Right ventricle myocardium superior (tissue), 1 donor: ENCODE measurements at regions not wholly inside any gene's neighbourhood (a gene's known extent, or its start where the extent isn't known, plus 50 kb on each side); places are given as distances from the start of the nearest gene placed in this dataset.
"Not testable (repeated sequence)": the region's sequence is repeated elsewhere in the genome, so short reads cannot be mapped to it uniquely, and the experiment has no call there.

Experiments
- ATAC-seq: fragments of 200-7000 bp; cut with Tn5 transposase; one replicate; pipeline ENCODE4 v1.9.1; 2020; ENCODE audit warnings: mild to moderate bottlenecking; ENCODE audit not compliant: poor library complexity
- DNase-seq: peaks from one replicate; pipeline ENCODE4 v3.0.0-alpha.2; 2020
- intact Hi-C: fragments of 100-400 bp; cut with DNase I; formaldehyde crosslinking; loops from one replicate; pipeline ENCODE4 v1.11.2; 2022
- donor health status: DM: no; HTN: yes; CAD: no; lungs with severe emphysema.

GRCh38 chr6:92700411-92700810 is 718.9 kb downstream of the EPHA7 start:
- ATAC-seq (no peak), DNase-seq (no peak)
- intact Hi-C loops, result no loop called here

DNA sequence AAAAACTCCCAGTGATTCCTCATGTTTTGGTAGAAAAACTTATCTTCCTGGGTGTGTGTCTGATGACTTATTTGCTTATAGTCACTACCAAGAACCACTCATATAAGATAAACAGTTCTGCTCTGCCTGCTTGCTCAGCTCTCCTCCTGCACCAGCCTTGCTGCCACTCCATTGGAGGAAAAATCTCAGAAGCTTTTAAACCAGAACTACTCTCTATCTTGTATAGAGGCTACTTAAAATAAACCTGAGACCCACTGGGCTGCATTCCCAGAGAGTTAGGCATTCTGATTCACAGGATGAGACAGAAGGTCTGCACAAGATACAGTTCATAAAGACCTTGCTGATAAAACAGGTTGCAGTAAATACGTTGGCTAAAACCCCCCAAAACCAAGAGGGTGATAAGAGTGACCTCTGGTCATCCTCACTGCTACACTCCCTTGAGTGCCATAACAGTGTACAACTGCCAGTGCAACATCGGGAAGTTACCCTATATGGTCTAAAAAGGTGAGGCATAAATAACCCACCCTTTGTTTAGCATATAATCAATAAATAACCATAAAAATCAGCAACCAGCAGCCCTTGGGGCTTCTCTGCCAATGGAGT is 728.3 kb downstream of the EPHA7 start:
- ATAC-seq (no peak), DNase-seq (no peak)
- intact Hi-C loops, result no loop called here

DNA sequence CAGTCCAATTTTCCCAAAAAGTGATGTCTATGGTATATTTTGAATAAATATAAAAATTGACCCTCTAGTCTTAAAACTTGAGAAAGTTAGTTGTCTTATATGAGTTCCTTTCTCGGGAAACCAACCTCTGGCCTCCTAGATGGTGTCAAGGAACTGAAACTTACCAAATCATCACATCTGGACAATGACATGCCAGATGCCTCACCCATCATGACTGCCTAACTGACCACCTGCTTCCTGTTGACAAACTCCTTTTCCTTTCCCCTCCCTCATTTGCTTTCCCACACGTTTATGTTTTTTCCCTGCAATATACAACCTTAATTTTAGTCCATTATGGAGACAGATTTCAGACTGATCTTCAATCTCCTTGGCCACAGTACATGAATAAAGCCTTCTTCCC is 731.0 kb downstream of the EPHA7 start:
- ATAC-seq, result peak; percentile 36
- DNase-seq, result no peak

DNA sequence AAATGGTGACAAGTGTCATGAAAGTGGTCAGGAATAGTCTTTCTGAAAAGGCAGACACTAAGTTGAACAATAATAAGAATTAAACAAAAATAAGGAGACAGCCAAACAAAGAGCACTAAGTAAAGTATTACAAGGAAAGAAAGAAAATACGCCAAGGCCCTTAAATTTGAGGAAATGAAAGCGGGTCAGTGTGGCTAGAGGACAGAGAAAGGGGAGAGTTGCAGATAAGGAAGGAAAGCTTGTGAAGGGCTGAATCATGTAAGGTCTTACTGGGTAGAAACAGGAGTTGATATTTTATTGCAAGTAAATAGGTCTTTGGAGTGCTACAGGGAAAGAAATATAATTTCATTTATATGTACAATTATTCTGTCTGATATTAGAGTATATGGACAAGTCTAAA is 732.1 kb downstream of the EPHA7 start:
- intact Hi-C loops, result no loop called here
- no peak for ATAC-seq
- no peak for DNase-seq

More for the DNA sequence above, 731.0 kb downstream of the EPHA7 start:
- intact Hi-C loops, result no loop called here

- intact Hi-C loops, result no loop called here
Measured at GRCh38 chr6:92684386-92684785, 735.0 kb downstream of the EPHA7 start.

DNA sequence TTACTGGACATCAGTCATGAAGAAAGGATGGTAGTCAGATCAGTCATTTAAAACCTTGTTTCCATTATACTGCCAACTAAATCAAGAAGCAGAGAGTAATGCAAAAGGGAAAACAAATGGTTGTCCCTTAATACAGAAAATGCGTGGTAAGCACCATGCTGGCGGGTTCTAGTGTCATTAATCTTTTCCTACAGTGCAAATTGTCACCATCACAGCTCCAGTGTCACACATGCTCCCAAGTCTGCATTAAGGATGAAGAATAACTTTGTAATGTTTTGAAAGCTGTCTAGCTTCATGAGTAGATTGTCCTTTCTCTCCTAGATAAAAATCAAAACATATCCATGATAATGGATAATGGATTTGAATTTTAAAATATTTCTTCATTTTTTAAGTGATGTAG is 735.6 kb downstream of the EPHA7 start:
- intact Hi-C loops, result no loop called here
- no peak for ATAC-seq
- no peak for DNase-seq

More at GRCh38 chr6:92684386-92684785, 735.0 kb downstream of the EPHA7 start:
- DNase-seq, result no peak
- no peak for ATAC-seq

- DNase-seq (no peak), ATAC-seq (no peak)
- intact Hi-C loops, result no loop called here
Measured at GRCh38 chr6:92682516-92683398, 736.6 kb downstream of the EPHA7 start.

- intact Hi-C loops, result no loop called here
- no peak for DNase-seq
- no peak for ATAC-seq
Measured at GRCh38 chr6:92681401-92681800, 738.0 kb downstream of the EPHA7 start.

DNA sequence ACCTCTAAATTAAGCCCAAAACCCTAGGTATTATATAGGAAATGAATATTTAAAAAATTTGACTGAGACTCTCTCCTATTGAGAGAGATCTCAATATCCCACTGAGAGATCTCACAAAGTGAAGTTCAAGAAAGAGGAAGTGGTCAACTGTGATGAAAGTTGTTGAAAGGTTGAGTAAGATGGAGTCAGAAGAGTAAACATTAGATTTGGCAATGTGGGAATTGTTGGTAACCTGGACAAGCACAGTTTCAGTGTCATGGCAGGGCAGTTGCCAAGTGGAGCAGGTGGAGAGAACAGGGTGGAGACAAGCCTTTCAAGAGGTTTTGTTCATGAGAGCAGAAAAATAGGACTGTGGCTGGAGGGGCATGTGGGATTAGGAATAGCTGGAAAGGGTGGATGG is 747.9 kb downstream of the EPHA7 start:
- peak; percentile 29 for DNase-seq
- ATAC-seq, intact Hi-C loops: not testable (repeated sequence)

- peak; percentile 58 for ATAC-seq
- intact Hi-C loops, result no loop called here
- no peak for DNase-seq
Measured at GRCh38 chr6:92667843-92668242, 751.5 kb downstream of the EPHA7 start.

DNA sequence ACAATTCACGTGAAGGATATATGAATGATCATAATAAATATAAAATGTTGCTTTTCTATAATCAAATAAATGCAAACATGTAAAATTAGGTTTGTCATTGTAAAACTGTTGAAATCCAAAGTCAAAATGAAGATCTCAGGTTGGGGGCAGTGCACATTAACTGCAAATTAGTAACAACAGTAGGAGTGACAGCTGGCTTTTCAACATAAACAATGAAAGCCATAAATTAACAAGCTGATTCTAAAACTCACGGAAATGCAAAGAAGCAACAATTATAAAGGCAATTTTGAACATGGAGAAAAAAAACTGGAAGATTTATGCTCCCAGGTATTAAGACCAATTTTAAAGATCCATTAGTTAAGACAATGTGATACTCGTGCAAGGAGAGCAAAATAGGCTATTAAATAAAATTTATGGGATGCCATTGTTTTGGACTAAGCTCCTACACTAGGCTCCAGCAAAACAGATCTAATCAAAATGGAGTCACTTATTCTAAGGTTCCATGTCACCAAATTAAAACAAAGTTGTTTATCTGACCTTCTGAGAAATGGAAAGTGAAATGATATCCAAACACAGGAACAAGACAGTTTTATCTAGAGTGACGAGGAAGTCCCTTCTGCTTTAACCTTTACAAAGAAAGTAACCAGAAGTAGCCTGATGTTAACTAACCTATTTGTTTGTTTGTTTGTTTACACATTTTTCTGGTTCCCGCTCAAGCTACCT is 770.8 kb downstream of the EPHA7 start:
- intact Hi-C loops, result no loop called here
- ATAC-seq, result no peak
- DNase-seq, result no peak

DNA sequence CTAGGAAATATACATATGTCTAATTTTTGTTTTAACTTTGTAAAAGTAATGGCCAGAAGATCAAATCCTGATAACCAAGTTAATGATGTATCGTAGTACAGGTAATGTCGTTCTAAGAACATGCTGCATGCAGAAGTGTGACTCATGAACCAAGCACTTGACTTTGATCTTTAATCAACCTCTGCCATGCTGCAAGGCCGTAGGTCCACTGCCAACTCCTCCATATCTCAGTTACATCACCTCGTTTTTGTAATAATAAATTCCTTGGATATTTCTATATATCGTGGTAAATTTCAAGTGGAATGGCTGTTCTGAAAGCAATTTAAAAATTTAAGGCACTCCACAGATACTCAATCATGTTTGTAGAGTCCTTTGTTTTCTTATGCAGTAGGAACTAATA is 771.7 kb downstream of the EPHA7 start:
- DNase-seq, result no peak
- ATAC-seq, result no peak
- intact Hi-C loops, result no loop called here

- intact Hi-C loops, ATAC-seq: not testable (repeated sequence)
- DNase-seq, result peak; percentile 56
Measured at GRCh38 chr6:92644104-92644791, 775.1 kb downstream of the EPHA7 start.

DNA sequence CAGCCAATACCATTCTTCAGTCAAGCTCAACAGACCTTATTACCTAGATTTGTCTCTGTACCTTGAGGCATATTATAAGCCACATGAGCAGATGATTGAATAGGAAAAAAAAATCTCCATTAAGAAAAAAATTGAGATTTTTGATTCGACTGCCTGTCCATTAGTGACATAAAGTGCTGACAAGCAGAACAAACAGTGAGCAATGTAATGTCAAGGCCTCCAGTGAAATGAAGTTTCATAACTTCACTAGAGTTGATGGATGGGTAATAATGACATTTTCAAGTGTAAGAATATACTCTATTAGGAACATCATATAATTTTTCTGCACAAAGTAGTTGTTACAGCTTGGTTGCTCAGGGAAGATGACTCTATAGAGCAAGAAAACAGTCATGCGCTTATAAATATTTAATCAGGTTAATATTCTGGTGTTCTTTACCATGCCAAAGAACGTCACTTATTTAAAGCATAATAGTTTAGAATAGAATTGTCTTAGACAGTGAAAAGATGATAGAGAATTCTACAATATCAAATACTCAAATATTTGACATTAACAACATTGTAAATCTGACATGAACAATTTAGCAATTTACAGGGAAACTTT is 783.7 kb downstream of the EPHA7 start:
- DNase-seq (no peak), ATAC-seq (no peak)
- intact Hi-C loops, result no loop called here

DNA sequence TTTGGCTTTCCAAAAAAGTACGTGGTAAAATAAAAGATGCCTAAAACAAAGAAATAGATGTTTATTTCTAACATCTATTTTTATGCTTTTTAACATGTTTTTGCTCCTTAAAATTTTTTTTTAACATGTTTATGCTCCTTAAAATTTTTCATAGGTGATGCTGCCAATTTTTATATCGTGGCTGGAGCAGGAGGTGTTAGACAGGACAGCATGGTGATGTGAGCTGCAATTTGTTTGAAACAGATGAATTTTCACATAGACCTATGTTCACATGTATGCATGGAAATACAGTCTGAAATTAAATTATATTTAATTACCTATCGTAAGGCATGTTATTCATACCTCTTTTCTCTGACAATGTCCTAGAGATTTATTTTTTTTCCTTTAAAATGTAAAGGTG is 784.8 kb downstream of the EPHA7 start:
- ATAC-seq (no peak), DNase-seq (no peak)
- intact Hi-C loops, result no loop called here

- DNase-seq (no peak), ATAC-seq (no peak)
- intact Hi-C loops, result no loop called here
Measured at GRCh38 chr6:92623431-92623830, 795.9 kb downstream of the EPHA7 start.

DNA sequence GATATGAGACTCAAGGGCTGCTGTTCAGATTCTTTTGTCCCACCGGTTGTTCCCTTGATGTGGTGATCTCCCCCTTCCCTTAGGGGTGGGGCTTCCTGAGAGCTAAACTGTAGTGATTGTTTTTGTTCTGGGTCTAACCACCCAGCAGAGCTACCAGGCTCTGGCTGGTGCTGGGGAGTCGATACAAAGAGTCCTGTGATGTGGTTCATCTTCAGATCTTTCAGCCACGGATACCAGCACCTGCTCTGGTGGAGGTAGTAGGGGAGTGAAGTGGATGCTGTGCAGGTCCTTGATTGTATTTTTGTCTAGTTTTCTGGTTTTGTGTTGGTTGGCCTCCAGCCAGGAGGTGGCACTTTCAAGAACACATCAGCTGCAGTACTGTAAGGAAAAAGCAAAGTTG is 801.6 kb downstream of the EPHA7 start:
- DNase-seq, result no peak
- ATAC-seq, result no peak
- intact Hi-C loops, result no loop called here

DNA sequence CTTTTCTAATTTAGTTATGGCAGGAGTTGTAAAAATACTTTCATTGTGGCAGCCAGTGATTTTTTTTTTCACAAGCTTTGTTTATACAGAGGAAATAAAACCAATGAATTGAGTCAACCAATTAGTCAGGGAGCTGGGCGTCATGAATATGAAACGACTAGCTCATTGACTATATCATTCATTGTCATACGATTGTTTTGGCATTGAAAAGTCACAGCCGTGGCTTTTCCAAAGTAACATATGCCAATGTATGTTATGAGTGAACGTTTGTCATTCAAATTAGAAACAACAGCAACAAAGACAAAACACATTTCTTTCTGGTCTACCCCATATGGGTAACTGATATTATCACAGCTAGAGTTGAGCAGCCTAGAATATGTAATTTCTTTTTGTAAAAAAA is 810.6 kb downstream of the EPHA7 start:
- no peak for ATAC-seq
- intact Hi-C loops, result no loop called here
- DNase-seq, result no peak

- intact Hi-C loops, result no loop called here
- DNase-seq (no peak), ATAC-seq (no peak)
Measured at GRCh38 chr6:92593201-92593600, 826.2 kb downstream of the EPHA7 start.
